KBM-7 (cell line): ENCODE measurements at regions not wholly inside any gene's neighbourhood (a gene's known extent, or its start where the extent isn't known, plus 50 kb on each side); places are given as distances from the start of the nearest gene placed in this dataset.

Experiments
- DNase-seq: peaks from one replicate; pipeline ENCODE4 v3.0.0-alpha.2; 2015
- in situ Hi-C: fragments of 300-500 bp; cut with MboI; formaldehyde crosslinking; loops from 2 replicates; pipeline ENCODE4 v1.14.3; 2020; ENCODE audit warnings: low sequenced_read_pairs, low pct_unique_long_range_greater_than_20kb, mixed read lengths

- in situ Hi-C loops = no loop called here
- no peak for DNase-seq
Measured at GRCh38 chr9:99282406-99282805, 60.3 kb downstream of the SEC61B start.

- in situ Hi-C loops = no loop called here
- DNase-seq = no peak
Measured at GRCh38 chr9:99285965-99286364, 63.9 kb downstream of the SEC61B start.

GRCh38 chr9:99286536-99286935 is 64.5 kb downstream of the SEC61B start:
- no peak for DNase-seq
- in situ Hi-C loops = no loop called here

- in situ Hi-C loops = no loop called here
- DNase-seq = no peak
Measured at GRCh38 chr9:99287641-99288040, 65.6 kb downstream of the SEC61B start.

GRCh38 chr9:99288830-99289229 is 66.7 kb downstream of the SEC61B start:
- in situ Hi-C loops = no loop called here
- no peak for DNase-seq

GRCh38 chr9:99294850-99295461 is 72.9 kb downstream of the SEC61B start:
- DNase-seq = no peak
- in situ Hi-C loops = no loop called here

- DNase-seq = no peak
- in situ Hi-C loops = no loop called here
Measured at GRCh38 chr9:99296291-99296951, 74.3 kb downstream of the SEC61B start.

- in situ Hi-C loops = no loop called here
- no peak for DNase-seq
Measured at GRCh38 chr9:99298614-99299013, 76.5 kb downstream of the SEC61B start.

GRCh38 chr9:99299211-99300102 is 77.4 kb downstream of the SEC61B start:
- peak; percentile 24 for DNase-seq
- in situ Hi-C loops = no loop called here

- in situ Hi-C loops = no loop called here
- no peak for DNase-seq
Measured at GRCh38 chr9:99300103-99300439, 78.0 kb downstream of the SEC61B start.

- in situ Hi-C loops = no loop called here
Measured at GRCh38 chr9:99300603-99301002, 78.5 kb downstream of the SEC61B start.

GRCh38 chr9:99303177-99303576 is 81.1 kb downstream of the SEC61B start:
- in situ Hi-C loops = no loop called here
- DNase-seq = peak; percentile 80

More at GRCh38 chr9:99300603-99301002, 78.5 kb downstream of the SEC61B start:
- DNase-seq = no peak

GRCh38 chr9:99305124-99305523 is 83.0 kb downstream of the SEC61B start:
- no peak for DNase-seq
- in situ Hi-C loops = no loop called here

GRCh38 chr9:99305820-99306811 is 84.0 kb downstream of the SEC61B start:
- no peak for DNase-seq
- in situ Hi-C loops = no loop called here

- DNase-seq = no peak
- in situ Hi-C loops = no loop called here
Measured at GRCh38 chr9:99307851-99308250, 85.8 kb downstream of the SEC61B start.

- no peak for DNase-seq
- in situ Hi-C loops = no loop called here
Measured at GRCh38 chr9:99309141-99309939, 87.3 kb downstream of the SEC61B start.

- DNase-seq = no peak
- in situ Hi-C loops = no loop called here
Measured at GRCh38 chr9:99312736-99313135, 90.7 kb downstream of the SEC61B start.

- in situ Hi-C loops = no loop called here
- no peak for DNase-seq
Measured at GRCh38 chr9:99319048-99319447, 97.0 kb downstream of the SEC61B start.
